Mesenteric fat pad (tissue), 1 donor: ENCODE measurements at regions not wholly inside any gene's neighbourhood (a gene's known extent, or its start where the extent isn't known, plus 50 kb on each side); places are given as distances from the start of the nearest gene placed in this dataset.
"Not testable (repeated sequence)": the region's sequence is repeated elsewhere in the genome, so short reads cannot be mapped to it uniquely, and the experiment has no call there.

Experiments
- DNase-seq: peaks from one replicate; pipeline ENCODE4 v3.0.0-alpha.2; 2020; ENCODE audit warnings: low spot score
- donor health status: DM: yes; HTN: yes; CAD: no.

- no peak for DNase-seq
Observed at GRCh38 chr3:20837676-20838302, 651.8 kb upstream of the SGO1 start.

GRCh38 chr3:20836801-20837200 lies 650.8 kb upstream of the SGO1 start:
- no peak for DNase-seq

GRCh38 chr3:20832963-20833362 lies 647.0 kb upstream of the SGO1 start:
- no peak for DNase-seq

- DNase-seq: no peak
Observed at GRCh38 chr3:20822251-20822650, 636.2 kb upstream of the SGO1 start.

GRCh38 chr3:20820872-20821271 lies 634.9 kb upstream of the SGO1 start:
- not testable (repeated sequence) for DNase-seq

- DNase-seq: no peak
Observed at GRCh38 chr3:20811631-20812030, 625.6 kb upstream of the SGO1 start.

- no peak for DNase-seq
Observed at GRCh38 chr3:20811006-20811405, 625.0 kb upstream of the SGO1 start.

GRCh38 chr3:20810555-20810954 lies 624.5 kb upstream of the SGO1 start:
- no peak for DNase-seq

GRCh38 chr3:20809356-20809755 lies 623.4 kb upstream of the SGO1 start:
- no peak for DNase-seq

GRCh38 chr3:20808864-20809263 lies 622.9 kb upstream of the SGO1 start:
- no peak for DNase-seq

- no peak for DNase-seq
Observed at GRCh38 chr3:20798666-20799065, 612.7 kb upstream of the SGO1 start.

GRCh38 chr3:20787005-20787404 lies 601.0 kb upstream of the SGO1 start:
- no peak for DNase-seq

- no peak for DNase-seq
Observed at GRCh38 chr3:20776692-20777091, 590.7 kb upstream of the SGO1 start.

GRCh38 chr3:20776286-20776685 lies 590.3 kb upstream of the SGO1 start:
- DNase-seq: no peak

GRCh38 chr3:20773320-20773984 lies 587.4 kb upstream of the SGO1 start:
- DNase-seq: no peak

GRCh38 chr3:20772869-20773268 lies 586.9 kb upstream of the SGO1 start:
- no peak for DNase-seq

- no peak for DNase-seq
Observed at GRCh38 chr3:20769430-20769829, 583.4 kb upstream of the SGO1 start.

GRCh38 chr3:20760981-20761380 lies 575.0 kb upstream of the SGO1 start:
- DNase-seq: no peak

GRCh38 chr3:20752416-20752815 lies 566.4 kb upstream of the SGO1 start:
- no peak for DNase-seq

- DNase-seq: no peak
Observed at GRCh38 chr3:20751296-20751695, 565.3 kb upstream of the SGO1 start.

GRCh38 chr3:20747741-20748140 lies 561.7 kb upstream of the SGO1 start:
- no peak for DNase-seq

GRCh38 chr3:20743553-20744321 lies 557.7 kb upstream of the SGO1 start:
- DNase-seq: no peak
